SK-N-SH treated with all-trans-retinoic acid at 6 μM for 48 hours (cell line): ENCODE measurements at regions not wholly inside any gene's neighbourhood (a gene's known extent, or its start where the extent isn't known, plus 50 kb on each side); places are given as distances from the start of the nearest gene placed in this dataset.

ENCODE experiments used
- ATAC-seq: fragments of 200-7000 bp; cut with Tn5 transposase; 3 replicates; pipeline ENCODE4 v1.9.1; 2020; ENCODE audit warnings: mild to moderate bottlenecking, moderate library complexity
- ARNTL ChIP-seq: fragments of 450-650 bp; formaldehyde crosslinking; IDR thresholded peaks from 2 replicates; pipeline ENCODE4 v1.5.0; 2020; ENCODE audit warnings: low read depth, mild to moderate bottlenecking, moderate library complexity, borderline replicate concordance
- BACH2 ChIP-seq: fragments of 250-450 bp; sonication (Bioruptor Pico); IDR thresholded peaks from 2 replicates; pipeline ENCODE4 v1.9.0; 2021; ENCODE audit warnings: mild to moderate bottlenecking, borderline replicate concordance
- CSDC2 ChIP-seq: fragments of 250-450 bp; sonication (Bioruptor Pico); IDR thresholded peaks from 2 replicates; pipeline ENCODE4 v1.5.0; 2020; ENCODE audit warnings: mild to moderate bottlenecking, moderate library complexity
- ESRRG ChIP-seq: fragments of 250-450 bp; sonication (Bioruptor Pico); IDR thresholded peaks from 2 replicates; pipeline ENCODE4 v1.6.1; 2021; ENCODE audit warnings: mild to moderate bottlenecking
- GLIS3 ChIP-seq: fragments of 250-450 bp; sonication (Bioruptor Pico); IDR thresholded peaks from 2 replicates; pipeline ENCODE4 v1.5.0; 2020; ENCODE audit warnings: mild to moderate bottlenecking, moderate library complexity
- ISL1 ChIP-seq: fragments of 250-450 bp; sonication (Bioruptor Pico); IDR thresholded peaks from 2 replicates; pipeline ENCODE4 v2.1.2; 2022; ENCODE audit warnings: mild to moderate bottlenecking, moderate library complexity
- OSR1 ChIP-seq: fragments of 250-450 bp; sonication (Bioruptor Pico); IDR thresholded peaks from 2 replicates; pipeline ENCODE4 v1.8.0; 2022; ENCODE audit warnings: moderate library complexity, mild to moderate bottlenecking, inconsistent platforms
- PPARA ChIP-seq: fragments of 250-450 bp; sonication (Bioruptor Pico); IDR thresholded peaks from 2 replicates; pipeline ENCODE4 v1.5.0; 2020; ENCODE audit warnings: mild to moderate bottlenecking, borderline replicate concordance
- RARB ChIP-seq: fragments of 250-450 bp; sonication (Bioruptor Pico); IDR thresholded peaks from 2 replicates; pipeline ENCODE4 v1.8.0; 2021; ENCODE audit warnings: mild to moderate bottlenecking, moderate library complexity
- SNAI2 ChIP-seq: fragments of 250-450 bp; sonication (Bioruptor Pico); IDR thresholded peaks from 2 replicates; pipeline ENCODE4 v1.5.0; 2020; ENCODE audit warnings: mild to moderate bottlenecking, moderate library complexity
- TCF4 ChIP-seq: fragments of 250-450 bp; sonication (Bioruptor Pico); IDR thresholded peaks from 2 replicates; pipeline ENCODE4 v1.8.0; 2021; ENCODE audit warnings: mild to moderate bottlenecking, moderate library complexity, borderline replicate concordance
- TOX ChIP-seq: fragments of 250-450 bp; sonication (Bioruptor Pico); IDR thresholded peaks from 2 replicates; pipeline ENCODE4 v1.8.0; 2021; ENCODE audit warnings: mild to moderate bottlenecking, moderate library complexity, borderline replicate concordance
- ZC3H10 ChIP-seq: fragments of 250-450 bp; sonication (Bioruptor Pico); IDR thresholded peaks from 2 replicates; pipeline ENCODE4 v1.5.1; 2021; ENCODE audit warnings: mild to moderate bottlenecking, moderate library complexity
- ZFP3 ChIP-seq: fragments of 250-450 bp; sonication (Bioruptor Pico); IDR thresholded peaks from 2 replicates; pipeline ENCODE4 v1.5.0; 2020; ENCODE audit warnings: mild to moderate bottlenecking, moderate library complexity
- ZFP30 ChIP-seq: fragments of 450-650 bp; formaldehyde crosslinking; IDR thresholded peaks from 2 replicates; pipeline ENCODE4 v1.5.0; 2022; ENCODE audit warnings: mild to moderate bottlenecking, moderate library complexity
- ZNF565 ChIP-seq: fragments of 450-650 bp; formaldehyde crosslinking; conservative IDR thresholded peaks from 2 replicates; pipeline ENCODE4 v1.5.0; 2020; ENCODE audit warnings: low read depth, mild to moderate bottlenecking, moderate library complexity
- ZNF70 ChIP-seq: fragments of 450-650 bp; formaldehyde crosslinking; IDR thresholded peaks from 2 replicates; pipeline ENCODE4 v1.5.0; 2020; ENCODE audit warnings: mild to moderate bottlenecking, moderate library complexity
- ZNF8 ChIP-seq: fragments of 450-650 bp; formaldehyde crosslinking; IDR thresholded peaks from 2 replicates; pipeline ENCODE4 v1.5.0; 2020; ENCODE audit warnings: mild to moderate bottlenecking, moderate library complexity
- TF ChIP-seq, protein P1 (sequence below): fragments of 250-450 bp; sonication (Bioruptor Pico); IDR thresholded peaks from 2 replicates; pipeline ENCODE4 v1.5.1; 2021; ENCODE audit warnings: mild to moderate bottlenecking, moderate library complexity
- TF ChIP-seq, protein P2 (sequence below): fragments of 250-450 bp; sonication (Bioruptor Pico); IDR thresholded peaks from 2 replicates; pipeline ENCODE4 v1.8.0; 2020; ENCODE audit warnings: mild to moderate bottlenecking, moderate library complexity, borderline replicate concordance
- TF ChIP-seq, protein P3 (sequence below): fragments of 250-450 bp; sonication (Bioruptor Pico); IDR thresholded peaks from 2 replicates; pipeline ENCODE4 v1.8.0; 2021; ENCODE audit warnings: low read depth, mild to moderate bottlenecking, moderate library complexity, borderline replicate concordance
- TF ChIP-seq, protein P4 (sequence below): fragments of 250-450 bp; sonication (Bioruptor Pico); IDR thresholded peaks from 2 replicates; pipeline ENCODE4 v1.5.1; 2020; ENCODE audit warnings: low read depth, mild to moderate bottlenecking, moderate library complexity
- TF ChIP-seq, protein P5 (sequence below): fragments of 250-450 bp; sonication (Bioruptor Pico); IDR thresholded peaks from 2 replicates; pipeline ENCODE4 v1.5.0; 2020; ENCODE audit warnings: mild to moderate bottlenecking, moderate library complexity

DNA sequence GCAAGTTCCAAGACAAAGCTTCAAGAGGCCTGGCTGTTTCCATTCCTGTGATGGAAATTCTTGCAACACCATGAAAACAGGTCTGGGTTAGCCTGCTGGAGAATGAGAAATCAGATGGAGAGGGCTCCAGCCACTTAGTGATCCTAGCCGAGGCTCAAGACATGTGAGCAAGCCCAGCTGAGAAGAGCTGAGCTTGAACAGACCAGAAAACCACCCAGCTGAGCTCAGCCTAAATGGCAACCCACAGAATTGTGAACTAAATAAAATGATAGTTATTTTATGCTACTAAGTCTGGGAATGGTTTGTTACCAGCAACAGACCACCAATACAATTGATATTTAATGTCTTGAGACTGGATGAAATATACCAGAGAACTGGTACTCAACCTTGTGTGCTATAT lies 494.5 kb downstream of the RMST start:
- no peak for ATAC-seq
- TF ChIP-seq ISL1 (CRISPR knock-in tag) (no peak), CSDC2 (CRISPR knock-in tag) (no peak), ARNTL (no peak), BACH2 (CRISPR knock-in tag) (no peak), ESRRG (no peak), ZNF565 (CRISPR knock-in tag) (no peak), ZC3H10 (CRISPR knock-in tag) (no peak), GLIS3 (CRISPR knock-in tag) (no peak)
- TF ChIP-seq, protein P1, sequence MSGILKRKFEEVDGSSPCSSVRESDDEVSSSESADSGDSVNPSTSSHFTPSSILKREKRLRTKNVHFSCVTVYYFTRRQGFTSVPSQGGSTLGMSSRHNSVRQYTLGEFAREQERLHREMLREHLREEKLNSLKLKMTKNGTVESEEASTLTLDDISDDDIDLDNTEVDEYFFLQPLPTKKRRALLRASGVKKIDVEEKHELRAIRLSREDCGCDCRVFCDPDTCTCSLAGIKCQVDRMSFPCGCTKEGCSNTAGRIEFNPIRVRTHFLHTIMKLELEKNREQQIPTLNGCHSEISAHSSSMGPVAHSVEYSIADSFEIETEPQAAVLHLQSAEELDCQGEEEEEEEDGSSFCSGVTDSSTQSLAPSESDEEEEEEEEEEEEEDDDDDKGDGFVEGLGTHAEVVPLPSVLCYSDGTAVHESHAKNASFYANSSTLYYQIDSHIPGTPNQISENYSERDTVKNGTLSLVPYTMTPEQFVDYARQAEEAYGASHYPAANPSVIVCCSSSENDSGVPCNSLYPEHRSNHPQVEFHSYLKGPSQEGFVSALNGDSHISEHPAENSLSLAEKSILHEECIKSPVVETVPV (CRISPR knock-in tag): no peak
- TF ChIP-seq, all 23 proteins: peak for 0

DNA sequence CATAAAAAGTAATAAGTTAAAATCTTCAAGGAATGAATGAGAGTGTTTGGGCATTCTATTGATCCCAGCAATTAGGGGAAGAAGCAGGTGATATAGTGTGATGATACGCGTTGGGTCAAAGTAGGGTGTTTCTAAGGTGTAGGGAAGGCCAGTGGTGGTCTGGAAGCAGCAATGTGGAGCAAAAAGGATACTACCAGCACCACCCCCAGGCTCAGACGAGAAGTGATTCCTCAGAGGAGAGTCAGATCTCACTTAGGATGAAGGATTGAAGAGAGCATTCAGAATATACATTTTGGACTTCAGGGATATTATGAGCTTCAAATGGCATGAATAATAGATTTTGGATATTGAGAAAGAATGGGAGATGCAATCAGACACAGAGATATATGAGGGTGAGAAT lies 497.6 kb downstream of the RMST start:
- no peak for ATAC-seq
- TF ChIP-seq, protein P2, sequence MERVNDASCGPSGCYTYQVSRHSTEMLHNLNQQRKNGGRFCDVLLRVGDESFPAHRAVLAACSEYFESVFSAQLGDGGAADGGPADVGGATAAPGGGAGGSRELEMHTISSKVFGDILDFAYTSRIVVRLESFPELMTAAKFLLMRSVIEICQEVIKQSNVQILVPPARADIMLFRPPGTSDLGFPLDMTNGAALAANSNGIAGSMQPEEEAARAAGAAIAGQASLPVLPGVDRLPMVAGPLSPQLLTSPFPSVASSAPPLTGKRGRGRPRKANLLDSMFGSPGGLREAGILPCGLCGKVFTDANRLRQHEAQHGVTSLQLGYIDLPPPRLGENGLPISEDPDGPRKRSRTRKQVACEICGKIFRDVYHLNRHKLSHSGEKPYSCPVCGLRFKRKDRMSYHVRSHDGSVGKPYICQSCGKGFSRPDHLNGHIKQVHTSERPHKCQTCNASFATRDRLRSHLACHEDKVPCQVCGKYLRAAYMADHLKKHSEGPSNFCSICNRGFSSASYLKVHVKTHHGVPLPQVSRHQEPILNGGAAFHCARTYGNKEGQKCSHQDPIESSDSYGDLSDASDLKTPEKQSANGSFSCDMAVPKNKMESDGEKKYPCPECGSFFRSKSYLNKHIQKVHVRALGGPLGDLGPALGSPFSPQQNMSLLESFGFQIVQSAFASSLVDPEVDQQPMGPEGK: no peak
- TF ChIP-seq CSDC2 (CRISPR knock-in tag): no peak
- no peak for TF ChIP-seq TCF4 (CRISPR knock-in tag)
- no peak for TF ChIP-seq ESRRG
- no peak for TF ChIP-seq ZNF565 (CRISPR knock-in tag)
- TF ChIP-seq, protein P3, sequence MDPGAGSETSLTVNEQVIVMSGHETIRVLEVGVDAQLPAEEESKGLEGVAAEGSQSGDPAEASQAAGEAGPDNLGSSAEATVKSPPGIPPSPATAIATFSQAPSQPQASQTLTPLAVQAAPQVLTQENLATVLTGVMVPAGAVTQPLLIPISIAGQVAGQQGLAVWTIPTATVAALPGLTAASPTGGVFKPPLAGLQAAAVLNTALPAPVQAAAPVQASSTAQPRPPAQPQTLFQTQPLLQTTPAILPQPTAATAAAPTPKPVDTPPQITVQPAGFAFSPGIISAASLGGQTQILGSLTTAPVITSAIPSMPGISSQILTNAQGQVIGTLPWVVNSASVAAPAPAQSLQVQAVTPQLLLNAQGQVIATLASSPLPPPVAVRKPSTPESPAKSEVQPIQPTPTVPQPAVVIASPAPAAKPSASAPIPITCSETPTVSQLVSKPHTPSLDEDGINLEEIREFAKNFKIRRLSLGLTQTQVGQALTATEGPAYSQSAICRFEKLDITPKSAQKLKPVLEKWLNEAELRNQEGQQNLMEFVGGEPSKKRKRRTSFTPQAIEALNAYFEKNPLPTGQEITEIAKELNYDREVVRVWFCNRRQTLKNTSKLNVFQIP (CRISPR knock-in tag): no peak
- no peak for TF ChIP-seq ZFP3 (CRISPR knock-in tag)
- TF ChIP-seq OSR1 (CRISPR knock-in tag): no peak
- TF ChIP-seq ZFP30 (CRISPR knock-in tag): no peak
- TF ChIP-seq RARB: no peak
- TF ChIP-seq ZNF8 (CRISPR knock-in tag): no peak
- TF ChIP-seq, protein P1 (CRISPR knock-in tag): no peak
- TF ChIP-seq ARNTL: no peak
- no peak for TF ChIP-seq TOX
- TF ChIP-seq, all 23 proteins: peak for 0

DNA sequence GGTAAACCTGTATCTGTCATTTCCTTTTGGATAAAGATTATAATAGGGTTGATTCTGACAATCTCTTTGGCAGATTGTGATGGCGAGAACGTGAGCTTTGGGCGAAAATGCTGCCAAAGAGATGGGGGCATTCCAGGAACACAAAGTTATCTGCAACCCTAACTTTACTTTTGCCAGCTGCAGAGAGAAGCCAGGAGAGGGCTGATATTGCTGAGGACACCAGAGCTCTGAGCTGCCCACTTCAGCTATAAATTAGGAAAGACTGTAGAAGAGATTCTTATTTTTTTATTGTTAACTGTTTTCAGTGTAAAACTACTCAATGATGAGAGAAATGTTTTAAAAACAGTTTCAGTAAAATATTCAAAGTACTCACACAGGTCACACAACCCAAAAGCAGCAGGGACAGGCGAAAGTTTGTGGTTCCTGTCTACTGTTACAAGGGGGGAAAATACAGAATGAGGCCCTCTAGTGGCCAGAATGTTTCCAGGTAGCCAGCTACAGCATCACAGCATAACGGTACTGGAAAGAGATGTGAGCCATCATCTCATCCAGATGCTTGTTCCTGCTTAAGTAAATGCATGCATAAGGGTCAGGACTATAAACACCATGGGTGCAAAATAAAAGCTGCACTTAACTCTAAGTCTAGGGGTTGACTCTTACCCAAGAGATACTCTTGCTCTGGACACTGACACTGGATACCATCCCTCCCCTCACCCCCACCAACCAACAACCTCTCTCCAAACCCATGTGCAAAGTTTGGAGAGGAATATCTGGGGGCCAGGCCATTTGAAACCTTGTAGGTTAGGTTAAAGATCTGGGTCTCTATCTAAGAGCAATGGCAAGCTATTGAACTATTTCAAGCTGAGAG lies 498.4 kb downstream of the RMST start:
- ATAC-seq: no peak
- TF ChIP-seq CSDC2 (CRISPR knock-in tag) (no peak), ZNF70 (CRISPR knock-in tag) (no peak), TCF4 (CRISPR knock-in tag) (no peak), ZNF8 (CRISPR knock-in tag) (no peak), ESRRG (no peak), PPARA (CRISPR knock-in tag) (no peak), TOX (no peak), ZNF565 (CRISPR knock-in tag) (no peak), SNAI2 (CRISPR knock-in tag) (no peak), ISL1 (CRISPR knock-in tag) (no peak)
- TF ChIP-seq, protein P4, sequence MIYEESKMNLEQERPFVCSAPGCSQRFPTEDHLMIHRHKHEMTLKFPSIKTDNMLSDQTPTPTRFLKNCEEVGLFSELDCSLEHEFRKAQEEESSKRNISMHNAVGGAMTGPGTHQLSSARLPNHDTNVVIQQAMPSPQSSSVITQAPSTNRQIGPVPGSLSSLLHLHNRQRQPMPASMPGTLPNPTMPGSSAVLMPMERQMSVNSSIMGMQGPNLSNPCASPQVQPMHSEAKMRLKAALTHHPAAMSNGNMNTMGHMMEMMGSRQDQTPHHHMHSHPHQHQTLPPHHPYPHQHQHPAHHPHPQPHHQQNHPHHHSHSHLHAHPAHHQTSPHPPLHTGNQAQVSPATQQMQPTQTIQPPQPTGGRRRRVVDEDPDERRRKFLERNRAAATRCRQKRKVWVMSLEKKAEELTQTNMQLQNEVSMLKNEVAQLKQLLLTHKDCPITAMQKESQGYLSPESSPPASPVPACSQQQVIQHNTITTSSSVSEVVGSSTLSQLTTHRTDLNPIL: no peak
- TF ChIP-seq, protein P5, sequence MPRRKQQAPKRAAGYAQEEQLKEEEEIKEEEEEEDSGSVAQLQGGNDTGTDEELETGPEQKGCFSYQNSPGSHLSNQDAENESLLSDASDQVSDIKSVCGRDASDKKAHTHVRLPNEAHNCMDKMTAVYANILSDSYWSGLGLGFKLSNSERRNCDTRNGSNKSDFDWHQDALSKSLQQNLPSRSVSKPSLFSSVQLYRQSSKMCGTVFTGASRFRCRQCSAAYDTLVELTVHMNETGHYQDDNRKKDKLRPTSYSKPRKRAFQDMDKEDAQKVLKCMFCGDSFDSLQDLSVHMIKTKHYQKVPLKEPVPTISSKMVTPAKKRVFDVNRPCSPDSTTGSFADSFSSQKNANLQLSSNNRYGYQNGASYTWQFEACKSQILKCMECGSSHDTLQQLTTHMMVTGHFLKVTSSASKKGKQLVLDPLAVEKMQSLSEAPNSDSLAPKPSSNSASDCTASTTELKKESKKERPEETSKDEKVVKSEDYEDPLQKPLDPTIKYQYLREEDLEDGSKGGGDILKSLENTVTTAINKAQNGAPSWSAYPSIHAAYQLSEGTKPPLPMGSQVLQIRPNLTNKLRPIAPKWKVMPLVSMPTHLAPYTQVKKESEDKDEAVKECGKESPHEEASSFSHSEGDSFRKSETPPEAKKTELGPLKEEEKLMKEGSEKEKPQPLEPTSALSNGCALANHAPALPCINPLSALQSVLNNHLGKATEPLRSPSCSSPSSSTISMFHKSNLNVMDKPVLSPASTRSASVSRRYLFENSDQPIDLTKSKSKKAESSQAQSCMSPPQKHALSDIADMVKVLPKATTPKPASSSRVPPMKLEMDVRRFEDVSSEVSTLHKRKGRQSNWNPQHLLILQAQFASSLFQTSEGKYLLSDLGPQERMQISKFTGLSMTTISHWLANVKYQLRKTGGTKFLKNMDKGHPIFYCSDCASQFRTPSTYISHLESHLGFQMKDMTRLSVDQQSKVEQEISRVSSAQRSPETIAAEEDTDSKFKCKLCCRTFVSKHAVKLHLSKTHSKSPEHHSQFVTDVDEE: no peak
- TF ChIP-seq, protein P3 (CRISPR knock-in tag): no peak
